Heart left ventricle (tissue), 16 donors: ENCODE measurements at regions not wholly inside any gene's neighbourhood (a gene's known extent, or its start where the extent isn't known, plus 50 kb on each side); places are given as distances from the start of the nearest gene placed in this dataset.
A peak's percentile ranks its signal among the peaks of the same experiment; 100 is the strongest.

Experiments
- ATAC-seq, 4 donors: fragments of 200-7000 bp; cut with Tn5 transposase; one replicate each; pipeline ENCODE4 v1.9.1; 2020 to 2022; ENCODE audit warnings: moderate library complexity in 4 of 4, mild to moderate bottlenecking in 3 of 4, moderate number of reproducible peaks in 1 of 4
- DNase-seq, 5 donors: peaks; one replicate each; pipeline ENCODE4 v3.0.0-alpha.2; 2020
- H3K27ac ChIP-seq, 12 donors: fragments of 200-600 bp; sonication (generic) in 4 of 12; one replicate each; pipeline versions ENCODE4 v1.5.0 to v1.8.0; 2016 to 2022; ENCODE audit warnings: mild to moderate bottlenecking in 2 of 12
- H3K27me3 ChIP-seq, 9 donors: fragments of 200-600 bp; sonication (generic) in 2 of 9; one replicate each; pipeline versions ENCODE4 v1.5.1 to v1.8.0; 2016 to 2022; ENCODE audit warnings: mild to moderate bottlenecking in 3 of 9
- H3K36me3 ChIP-seq, 9 donors: fragments of 200-600 bp; sonication (generic) in 2 of 9; one replicate each; pipeline versions ENCODE4 v1.5.0 to v1.8.0; 2018 to 2022; ENCODE audit warnings: mild to moderate bottlenecking in 2 of 9
- H3K4me1 ChIP-seq, 12 donors: fragments of 200-600 bp; sonication (generic) in 4 of 12; one replicate each; pipeline versions ENCODE4 v1.5.0 to v1.8.0; 2016 to 2022; ENCODE audit warnings: mild to moderate bottlenecking in 3 of 12
- H3K4me3 ChIP-seq, 12 donors: fragments of 200-600 bp; sonication (generic) in 4 of 12; one replicate each; pipeline versions ENCODE4 v1.5.0 to v1.8.0; 2017 to 2022; ENCODE audit warnings: mild to moderate bottlenecking in 9 of 12, moderate library complexity in 4 of 12
- H3K9me3 ChIP-seq, 12 donors: fragments of 200-600 bp; sonication (generic) in 4 of 12; one replicate each; pipeline versions ENCODE4 v1.5.0 to v1.8.0; 2016 to 2022; ENCODE audit warnings: mild to moderate bottlenecking in 1 of 12
- POLR2A ChIP-seq, 2 donors: fragments of 450-650 bp; IDR thresholded peaks; one replicate each; pipeline ENCODE4 v1.6.1; 2017; ENCODE audit warnings: antibody characterized with exemption in 2 of 2, mild to moderate bottlenecking in 2 of 2, moderate library complexity in 2 of 2
- WGBS, 4 donors: extraction: QIAGEN DNeasy Blood & Tissue Kit in 2 of 4; methylation state at CpG; one replicate each; pipeline versions ENCODE4 v1.1.5 to v1.1.7; 2013 to 2018; 5-methylcytosine and 5-hydroxymethylcytosine counted together
- intact Hi-C, 10 donors: fragments of 100-400 bp; cut with DNase I; formaldehyde crosslinking; loops; one replicate each; pipeline versions ENCODE4 v1.11.1 to v1.14.2; 2022
- TF ChIP-seq, protein P1 (sequence below), 12 donors: fragments of 200-600 bp; sonication (generic) in 4 of 12; IDR thresholded peaks; one replicate each; pipeline versions ENCODE4 v1.5.0 to v1.8.0; 2018 to 2022; ENCODE audit warnings: antibody characterized with exemption in 12 of 12, mild to moderate bottlenecking in 5 of 12
- donor health status: ischemic (EF 13 %, LVEDD 7.1; RV severe dilation, severe dysfunction).
- donor health status: healthy with polysubstance abuse.
- donor health status: DM: no; HTN: yes; CAD: no.
- donor health status: DM: no; HTN: no; CAD: no.
- donor health status: ischemic (EF 25% LVEDD 6.9; RV normal size, moderate dysfunction).
- donor health status: ischemic (EF 25% LVEDD 5.7; RV mildly dilated, moderate dysfunction).
- donor health status: healthy.
- donor health status: DM: yes; HTN: yes; CAD: no.
- donor health status: ischemic (EF 35%, LVEDD 5.7; RV mildly dilated, moderate dysfunction).
- donor health status: nonischemic (EF 11% LVEDD 7.7; RV severe dilation, severe dysfunction).
- donor health status: DM: yes; HTN: yes; CAD: no.
- donor health status: PGD.
- donor health status: ischemic (EF 29% LVEDD 5.4; RV normal size, mild dysfunction).
- donor health status: nonischemic (EF 23%, LVEDD 6.1; RV moderate dilation, normal function).

- no peak for TF ChIP-seq POLR2A (IDR thresholded peaks at IDR 0.05)
- TF ChIP-seq, protein P1, sequence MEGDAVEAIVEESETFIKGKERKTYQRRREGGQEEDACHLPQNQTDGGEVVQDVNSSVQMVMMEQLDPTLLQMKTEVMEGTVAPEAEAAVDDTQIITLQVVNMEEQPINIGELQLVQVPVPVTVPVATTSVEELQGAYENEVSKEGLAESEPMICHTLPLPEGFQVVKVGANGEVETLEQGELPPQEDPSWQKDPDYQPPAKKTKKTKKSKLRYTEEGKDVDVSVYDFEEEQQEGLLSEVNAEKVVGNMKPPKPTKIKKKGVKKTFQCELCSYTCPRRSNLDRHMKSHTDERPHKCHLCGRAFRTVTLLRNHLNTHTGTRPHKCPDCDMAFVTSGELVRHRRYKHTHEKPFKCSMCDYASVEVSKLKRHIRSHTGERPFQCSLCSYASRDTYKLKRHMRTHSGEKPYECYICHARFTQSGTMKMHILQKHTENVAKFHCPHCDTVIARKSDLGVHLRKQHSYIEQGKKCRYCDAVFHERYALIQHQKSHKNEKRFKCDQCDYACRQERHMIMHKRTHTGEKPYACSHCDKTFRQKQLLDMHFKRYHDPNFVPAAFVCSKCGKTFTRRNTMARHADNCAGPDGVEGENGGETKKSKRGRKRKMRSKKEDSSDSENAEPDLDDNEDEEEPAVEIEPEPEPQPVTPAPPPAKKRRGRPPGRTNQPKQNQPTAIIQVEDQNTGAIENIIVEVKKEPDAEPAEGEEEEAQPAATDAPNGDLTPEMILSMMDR (IDR thresholded peaks at IDR 0.05): no peak
- Histone ChIP-seq H3K27ac (no peak overlapping the region), H3K4me3 (no peak overlapping the region), H3K36me3 (no peaks in the 10 kb centered on the region), H3K9me3 (peaks cover 0 to 10% (median 1%) of the 10 kb centered on the region in 12 donors), H3K27me3 (no peaks in the 10 kb centered on the region), H3K4me1 (no peaks in the 10 kb centered on the region)
- WGBS, 4 donors: 40 to 55% (median 51%) methylated on average over 3 of the region's 3 CpGs
- intact Hi-C loops: no loop called here
- DNase-seq (no peak), ATAC-seq (peak in 1 of 4 donors; percentile 52)
Measured at GRCh38 chr5:4130819-4131218, 535.2 kb downstream of the IRX1 start.

DNA sequence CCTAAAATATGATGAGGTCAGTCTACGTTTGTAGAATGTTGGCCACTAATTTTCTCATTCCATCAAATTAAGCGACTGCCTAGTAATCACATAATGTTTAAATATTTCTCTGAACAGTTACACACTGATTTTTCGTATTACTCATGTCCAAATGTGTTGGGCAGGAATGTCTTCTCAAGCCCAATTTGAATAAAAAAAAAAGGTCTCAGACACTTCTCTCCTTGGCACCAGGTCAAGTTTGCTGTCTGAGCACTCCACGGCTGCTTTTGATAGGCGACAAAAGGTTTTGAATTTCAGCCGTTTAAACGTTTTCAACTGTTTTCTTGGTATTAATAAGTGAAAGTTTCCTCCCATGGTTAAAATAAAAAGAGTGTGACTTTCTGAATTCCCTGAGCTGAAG is 542.1 kb downstream of the IRX1 start:
- ATAC-seq (no peak), DNase-seq (no peak)
- TF ChIP-seq POLR2A (IDR thresholded peaks at IDR 0.05): no peak
- TF ChIP-seq, protein P1 (IDR thresholded peaks at IDR 0.05): no peak
- peaks cover 0 to 3% (median 0%) of the 10 kb centered on the region in 12 donors for H3K9me3 ChIP-seq
- H3K36me3 ChIP-seq: no peaks in the 10 kb centered on the region
- no peaks in the 10 kb centered on the region for H3K27me3 ChIP-seq
- intact Hi-C loops: no loop called here
- H3K4me1 ChIP-seq: no peaks in the 10 kb centered on the region
- no peak overlapping the region for H3K27ac ChIP-seq
- 51 to 56% (median 55%) methylated on average over 7 of the region's 7 CpGs for WGBS, 4 donors
- no peak overlapping the region for H3K4me3 ChIP-seq

- Histone ChIP-seq H3K36me3 (no peaks in the 10 kb centered on the region), H3K4me1 (no peaks in the 10 kb centered on the region), H3K4me3 (no peak overlapping the region), H3K27me3 (no peaks in the 10 kb centered on the region), H3K9me3 (peaks cover 0 to 3% (median 0%) of the 10 kb centered on the region in 12 donors), H3K27ac (no peak overlapping the region)
- DNase-seq: no peak
- no peak for ATAC-seq
- WGBS, 4 donors: 53 to 60% (median 59%) methylated on average over 6 of the region's 6 CpGs
- intact Hi-C loops: no loop called here
- no peak for TF ChIP-seq POLR2A (IDR thresholded peaks at IDR 0.05)
- TF ChIP-seq, protein P1 (IDR thresholded peaks at IDR 0.05): no peak
Measured at GRCh38 chr5:4142842-4143241, 547.2 kb downstream of the IRX1 start.

DNA sequence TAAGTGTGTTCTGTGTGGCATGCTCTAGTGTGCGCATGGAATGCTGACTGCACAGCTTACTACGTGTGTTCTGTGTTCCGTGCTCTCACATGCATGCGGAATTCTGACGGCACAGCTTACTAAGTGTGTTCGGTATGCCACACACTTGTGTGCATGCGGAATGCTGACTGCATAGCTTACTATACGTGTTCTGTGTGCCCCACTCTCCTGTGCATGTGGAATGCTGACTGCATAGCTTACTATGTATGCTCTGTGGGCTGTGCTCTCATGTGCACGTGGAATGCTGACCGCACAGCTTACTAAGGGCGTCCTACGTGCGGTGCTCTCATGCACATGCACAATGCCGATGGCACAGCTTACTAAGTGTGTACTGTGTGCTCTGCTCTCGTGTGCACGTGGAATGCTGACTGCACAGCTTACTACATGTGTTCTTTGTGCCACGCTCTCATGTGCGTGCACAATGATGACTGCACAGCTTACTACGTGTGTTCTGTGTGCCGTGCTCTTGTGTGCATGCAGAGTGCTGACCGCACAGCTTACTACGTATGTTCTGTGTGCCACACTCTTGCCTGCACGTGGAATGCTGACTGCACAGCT is 548.9 kb downstream of the IRX1 start:
- Histone ChIP-seq H3K4me3 (no peak overlapping the region), H3K4me1 (no peaks in the 10 kb centered on the region), H3K27me3 (no peaks in the 10 kb centered on the region), H3K27ac (no peak overlapping the region), H3K9me3 (peaks cover 0 to 3% (median 0%) of the 10 kb centered on the region in 12 donors), H3K36me3 (no peaks in the 10 kb centered on the region)
- intact Hi-C loops: no loop called here
- WGBS, 4 donors: 87 to 91% (median 90%) methylated on average over 21 to 23 of the region's 23 CpGs
- TF ChIP-seq, protein P1 (IDR thresholded peaks at IDR 0.05): no peak
- no peak for TF ChIP-seq POLR2A (IDR thresholded peaks at IDR 0.05)
- peak in 1 of 4 donors; percentile 42 for ATAC-seq
- no peak for DNase-seq
